Loucy (cell line): ENCODE measurements at regions not wholly inside any gene's neighbourhood (a gene's known extent, or its start where the extent isn't known, plus 50 kb on each side); places are given as distances from the start of the nearest gene placed in this dataset.

Source experiments
- CTCF ChIP-seq: fragments of 200-600 bp; sonication (generic); conservative IDR thresholded peaks from 2 replicates; pipeline ENCODE4 v1.5.1; 2014; ENCODE audit warnings: mild to moderate bottlenecking, antibody characterized with exemption, low read length
- EZH2phosphoT487 ChIP-seq: fragments of 200-600 bp; IDR thresholded peaks from 2 replicates; pipeline ENCODE4 v1.6.1; 2018; ENCODE audit warnings: antibody characterized with exemption, mild to moderate bottlenecking, moderate library complexity, borderline replicate concordance

DNA sequence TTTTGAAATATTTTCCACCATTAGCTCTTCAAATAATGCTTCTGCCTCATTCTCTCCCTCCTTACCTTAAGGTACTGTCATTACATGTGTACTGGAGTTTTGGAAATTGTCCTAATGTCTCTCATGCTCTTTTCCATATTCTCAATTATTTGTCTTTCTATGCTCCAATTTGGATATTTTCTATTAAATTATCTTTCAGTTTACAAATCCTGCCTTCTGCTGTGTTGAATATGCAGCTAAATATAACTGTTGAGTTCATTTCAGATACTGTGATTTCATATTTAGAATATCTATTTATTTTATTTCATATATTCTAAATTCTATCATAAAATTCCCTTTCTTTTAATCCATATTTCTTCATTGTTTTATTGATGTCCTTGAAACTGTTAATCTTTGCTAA is 388.0 kb upstream of the CDIN1 start:
- no peak for TF ChIP-seq CTCF
- TF ChIP-seq EZH2phosphoT487 = no peak
